SK-N-MC (cell line): ENCODE measurements at regions not wholly inside any gene's neighbourhood (a gene's known extent, or its start where the extent isn't known, plus 50 kb on each side); places are given as distances from the start of the nearest gene placed in this dataset.

Experiments
- EZH2 ChIP-seq: fragments of 200-600 bp; sonication (generic); IDR thresholded peaks from one replicate; pipeline ENCODE4 v1.6.1; 2017; ENCODE audit warnings: antibody characterized with exemption
- POLR2AphosphoS5 ChIP-seq: IDR thresholded peaks from 2 replicates; pipeline ENCODE4 v1.6.1; 2012; ENCODE audit warnings: mild to moderate bottlenecking, low read depth, low read length, borderline replicate concordance

- TF ChIP-seq POLR2AphosphoS5 = no peak
- no peak for TF ChIP-seq EZH2
These were observed 269.2 kb downstream of the HGF start for GRCh38 chr7:81500631-81501030.
